Natural killer cell (primary cell): ENCODE measurements at regions not wholly inside any gene's neighbourhood (a gene's known extent, or its start where the extent isn't known, plus 50 kb on each side); places are given as distances from the start of the nearest gene placed in this dataset.

ENCODE experiments used
- ATAC-seq, 3 donors: fragments of 150-1000 bp in 2 of 3; fragments of 200-7000 bp in 1 of 3; cut with Tn5 transposase; 1 replicate in 1 of 3; 2 replicates in 2 of 3; pipeline ENCODE4 v1.10.0; 2021; ENCODE audit warnings: mild to moderate bottlenecking in 2 of 3, moderate library complexity in 2 of 3
- DNase-seq, 2 donors: peaks; one replicate each; pipeline versions ENCODE4 v3.0.0 to v3.0.0-alpha.2; 2013 to 2021; ENCODE audit warnings: mixed read lengths in 1 of 2
- H3K27ac ChIP-seq: one replicate; pipeline ENCODE4 v1.5.1; 2013; ENCODE audit warnings: mild to moderate bottlenecking, low read length
- H3K27me3 ChIP-seq: one replicate; pipeline ENCODE4 v1.6.1; 2013; ENCODE audit warnings: low read length; ENCODE audit not compliant: control insufficient read depth, insufficient read depth
- H3K36me3 ChIP-seq: one replicate; pipeline ENCODE4 v1.6.1; 2013; ENCODE audit warnings: low read length; ENCODE audit not compliant: control insufficient read depth, insufficient read depth
- H3K4me1 ChIP-seq: one replicate; pipeline ENCODE4 v1.6.1; 2013; ENCODE audit warnings: low read length; ENCODE audit not compliant: control insufficient read depth, insufficient read depth
- H3K4me3 ChIP-seq: one replicate; pipeline ENCODE4 v1.5.1; 2013; ENCODE audit warnings: low read length
- H3K9me3 ChIP-seq: one replicate; pipeline ENCODE4 v1.6.1; 2013; ENCODE audit warnings: low read length; ENCODE audit not compliant: control insufficient read depth, insufficient read depth
- H3K27ac Mint-ChIP-seq, 2 donors: one replicate each; pipeline ENCODE4 v1.8.0; 2022; ENCODE audit warnings: mild to moderate bottlenecking in 2 of 2, mixed read lengths in 2 of 2, moderate library complexity in 1 of 2
- H3K27me3 Mint-ChIP-seq, 2 donors: one replicate each; pipeline ENCODE4 v1.8.0; 2022; ENCODE audit warnings: low read depth in 2 of 2, mixed read lengths in 2 of 2
- H3K36me3 Mint-ChIP-seq: one replicate; pipeline ENCODE4 v1.8.0; 2022; ENCODE audit warnings: mixed read lengths
- H3K4me1 Mint-ChIP-seq, 2 donors: one replicate each; pipeline ENCODE4 v1.8.0; 2022; ENCODE audit warnings: mixed read lengths in 2 of 2
- H3K4me3 Mint-ChIP-seq: one replicate; pipeline ENCODE4 v1.8.0; 2022; ENCODE audit warnings: mild to moderate bottlenecking, moderate library complexity, mixed read lengths
- H3K9me3 Mint-ChIP-seq, 2 donors: one replicate each; pipeline ENCODE4 v1.8.0; 2022; ENCODE audit warnings: mixed read lengths in 2 of 2
- WGBS: methylation state at CpG from one replicate; pipeline ENCODE4 v1.1.7; 2013; ENCODE audit warnings: missing lambda C conversion rate; ENCODE audit not compliant: insufficient coverage; 5-methylcytosine and 5-hydroxymethylcytosine counted together
- intact Hi-C: fragments of 100-400 bp; cut with micrococcal nuclease; formaldehyde crosslinking; loops from one replicate; pipeline ENCODE4 v1.14.2; 2022
- TF ChIP-seq, protein P1 (sequence below): fragments of 200-600 bp; IDR thresholded peaks from one replicate; pipeline ENCODE4 v1.8.0; 2022; ENCODE audit warnings: antibody characterized with exemption

DNA sequence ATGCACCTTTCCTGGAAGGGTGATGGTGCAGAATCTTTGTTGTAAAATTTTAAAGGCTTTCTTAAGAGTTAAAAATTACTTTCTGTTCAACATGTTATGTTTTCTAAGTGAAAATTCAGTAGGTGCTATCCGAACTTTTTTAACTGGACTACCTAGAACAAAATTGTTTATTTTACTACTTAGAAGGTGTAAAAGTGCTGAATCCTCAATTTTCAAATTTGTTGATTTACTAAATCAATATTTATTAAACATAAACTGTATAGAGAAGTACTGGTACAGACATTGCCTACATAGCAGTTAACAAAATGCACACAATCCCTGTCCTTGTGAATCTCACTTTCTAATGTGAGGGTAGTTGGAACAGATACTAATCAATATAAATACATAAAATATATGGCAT lies 277.5 kb downstream of the CTH start:
- no CpG with 5 or more reads among the region's 1 CpG for WGBS
- H3K4me3 Mint-ChIP-seq: no peak overlapping the region
- ATAC-seq (no peak), DNase-seq (no peak)
- Histone ChIP-seq H3K36me3 (no peaks in the 10 kb centered on the region), H3K9me3 (no peaks in the 10 kb centered on the region), H3K4me3 (no peak overlapping the region), H3K27ac (no peak overlapping the region), H3K27me3 (no peaks in the 10 kb centered on the region), H3K4me1 (no peaks in the 10 kb centered on the region)
- TF ChIP-seq, protein P1, sequence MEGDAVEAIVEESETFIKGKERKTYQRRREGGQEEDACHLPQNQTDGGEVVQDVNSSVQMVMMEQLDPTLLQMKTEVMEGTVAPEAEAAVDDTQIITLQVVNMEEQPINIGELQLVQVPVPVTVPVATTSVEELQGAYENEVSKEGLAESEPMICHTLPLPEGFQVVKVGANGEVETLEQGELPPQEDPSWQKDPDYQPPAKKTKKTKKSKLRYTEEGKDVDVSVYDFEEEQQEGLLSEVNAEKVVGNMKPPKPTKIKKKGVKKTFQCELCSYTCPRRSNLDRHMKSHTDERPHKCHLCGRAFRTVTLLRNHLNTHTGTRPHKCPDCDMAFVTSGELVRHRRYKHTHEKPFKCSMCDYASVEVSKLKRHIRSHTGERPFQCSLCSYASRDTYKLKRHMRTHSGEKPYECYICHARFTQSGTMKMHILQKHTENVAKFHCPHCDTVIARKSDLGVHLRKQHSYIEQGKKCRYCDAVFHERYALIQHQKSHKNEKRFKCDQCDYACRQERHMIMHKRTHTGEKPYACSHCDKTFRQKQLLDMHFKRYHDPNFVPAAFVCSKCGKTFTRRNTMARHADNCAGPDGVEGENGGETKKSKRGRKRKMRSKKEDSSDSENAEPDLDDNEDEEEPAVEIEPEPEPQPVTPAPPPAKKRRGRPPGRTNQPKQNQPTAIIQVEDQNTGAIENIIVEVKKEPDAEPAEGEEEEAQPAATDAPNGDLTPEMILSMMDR: no peak
- no peaks in the 10 kb centered on the region for H3K4me1 Mint-ChIP-seq
- no peak overlapping the region for H3K27ac Mint-ChIP-seq
- intact Hi-C loops: no loop called here
- H3K36me3 Mint-ChIP-seq: no peaks in the 10 kb centered on the region
- peaks cover 17 to 34% of the 10 kb centered on the region in 2 donors for H3K27me3 Mint-ChIP-seq
- no peaks in the 10 kb centered on the region for H3K9me3 Mint-ChIP-seq

DNA sequence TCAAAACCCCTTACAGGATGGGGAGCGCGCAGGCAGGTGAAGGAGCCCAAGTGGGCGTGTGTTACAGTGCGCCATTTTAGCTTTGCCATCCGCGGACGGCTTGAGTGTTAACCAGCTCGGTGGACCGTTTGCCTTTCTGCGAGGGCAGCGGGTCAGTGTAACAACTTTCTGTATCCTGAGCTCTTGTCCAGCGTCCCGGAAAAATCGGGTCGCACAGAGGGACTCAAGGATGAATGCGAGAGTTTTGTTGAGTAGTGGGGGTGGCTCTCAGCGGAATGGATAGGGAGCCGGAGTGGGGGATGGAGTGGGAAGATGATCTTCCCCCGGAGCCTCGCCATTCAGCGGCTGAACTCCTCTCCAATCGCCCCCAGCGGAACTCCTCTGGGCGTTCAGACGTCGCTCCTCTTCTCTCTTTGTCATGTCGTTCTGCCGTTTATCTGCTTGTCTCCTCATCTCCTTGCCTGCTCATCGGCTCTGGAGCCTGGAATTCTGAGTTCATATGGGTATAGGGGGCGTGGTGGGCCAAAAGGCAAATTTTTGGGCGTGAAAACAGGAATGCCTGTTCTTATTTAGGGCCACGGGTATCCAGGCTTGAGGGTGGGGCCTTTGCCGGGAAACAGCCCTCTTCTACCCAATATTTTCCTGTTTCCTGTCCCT lies 295.4 kb downstream of the CTH start:
- H3K36me3 Mint-ChIP-seq: no peaks in the 10 kb centered on the region
- 61% methylated on average over 32 of the region's 33 CpGs for WGBS

DNA sequence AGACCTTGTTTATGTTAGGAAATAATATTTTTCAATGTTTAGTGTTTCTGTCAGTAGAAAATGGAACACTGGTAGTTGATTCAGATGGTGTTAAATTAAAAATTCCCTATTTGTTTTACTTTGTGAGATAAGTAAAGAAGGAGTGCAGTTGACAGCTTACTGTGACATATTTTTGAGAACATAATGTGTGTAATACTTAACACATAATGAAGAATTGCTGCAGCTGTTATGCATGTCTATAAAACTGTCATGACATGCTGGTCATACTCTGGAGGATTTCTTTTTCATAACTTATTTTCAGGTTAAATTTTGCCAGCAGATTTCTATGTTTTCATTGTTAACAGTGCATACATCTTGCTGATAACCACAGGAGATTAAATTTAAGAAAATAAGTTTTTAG lies 296.1 kb downstream of the CTH start:
- TF ChIP-seq, protein P1: no peak
- Mint-ChIP-seq H3K9me3 (peaks cover 0 to 4% of the 10 kb centered on the region in 2 donors), H3K27me3 (peaks cover 13 to 44% of the 10 kb centered on the region in 2 donors), H3K4me1 (no peaks in the 10 kb centered on the region), H3K4me3 (no peak overlapping the region), H3K36me3 (no peaks in the 10 kb centered on the region), H3K27ac (no peak overlapping the region)
- ATAC-seq (no peak), DNase-seq (no peak)
- H3K27me3 ChIP-seq: peaks cover 2% of the 10 kb centered on the region
- no peak overlapping the region for H3K4me3 ChIP-seq
- no peaks in the 10 kb centered on the region for H3K36me3 ChIP-seq
- H3K9me3 ChIP-seq: peaks cover 3% of the 10 kb centered on the region
- no peaks in the 10 kb centered on the region for H3K4me1 ChIP-seq
- intact Hi-C loops: no loop called here
- H3K27ac ChIP-seq: no peak overlapping the region

More for the DNA sequence above, 295.4 kb downstream of the CTH start:
- TF ChIP-seq, protein P1: no peak
- Histone ChIP-seq H3K27ac (no peak overlapping the region), H3K27me3 (peaks cover 2% of the 10 kb centered on the region), H3K4me3 (no peak overlapping the region), H3K9me3 (peaks cover 3% of the 10 kb centered on the region), H3K4me1 (no peaks in the 10 kb centered on the region), H3K36me3 (no peaks in the 10 kb centered on the region)
- H3K9me3 Mint-ChIP-seq: peaks cover 0 to 4% of the 10 kb centered on the region in 2 donors
- H3K27me3 Mint-ChIP-seq: peaks cover 13 to 44% of the 10 kb centered on the region in 2 donors
- H3K4me1 Mint-ChIP-seq: no peaks in the 10 kb centered on the region
- DNase-seq (no peak), ATAC-seq (no peak)
- no peak overlapping the region for H3K27ac Mint-ChIP-seq
- intact Hi-C loops: no loop called here
- no peak overlapping the region for H3K4me3 Mint-ChIP-seq

DNA sequence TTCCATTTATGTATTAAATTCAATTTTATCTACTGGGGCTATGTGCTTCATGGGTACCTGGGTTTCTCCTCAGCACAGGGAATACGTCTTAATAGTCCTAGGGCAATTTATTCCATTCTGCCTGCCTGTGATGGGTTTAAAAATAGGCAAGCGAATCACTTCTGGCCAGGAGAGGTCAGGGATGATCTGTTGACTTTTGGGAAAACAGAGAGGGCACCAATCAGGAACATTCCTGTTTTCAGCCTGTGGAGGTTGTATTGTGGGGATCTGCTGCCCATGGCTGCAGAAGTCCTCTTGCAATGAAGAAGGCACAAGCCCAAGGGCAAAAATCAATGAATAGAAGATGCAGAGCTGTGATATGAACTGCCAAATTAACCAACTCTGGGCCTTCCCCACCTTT lies 303.1 kb downstream of the CTH start:
- no peak for DNase-seq
- ATAC-seq: no peak
- intact Hi-C loops: no loop called here
- H3K36me3 ChIP-seq: no peaks in the 10 kb centered on the region
- Mint-ChIP-seq H3K36me3 (no peaks in the 10 kb centered on the region), H3K9me3 (no peaks in the 10 kb centered on the region), H3K27me3 (peaks cover 0 to 2% of the 10 kb centered on the region in 2 donors), H3K4me3 (no peak overlapping the region), H3K4me1 (no peaks in the 10 kb centered on the region), H3K27ac (no peak overlapping the region)
- H3K9me3 ChIP-seq: no peaks in the 10 kb centered on the region
- 84% methylated on average over 2 of the region's 2 CpGs for WGBS
- H3K4me1 ChIP-seq: no peaks in the 10 kb centered on the region
- H3K27ac ChIP-seq: no peak overlapping the region
- no peak overlapping the region for H3K4me3 ChIP-seq
- no peaks in the 10 kb centered on the region for H3K27me3 ChIP-seq
- TF ChIP-seq, protein P1: no peak
